ENCODE measurements at regions not wholly inside any gene's neighbourhood (a gene's known extent, or its start where the extent isn't known, plus 50 kb on each side); places are given as distances from the start of the nearest gene placed in this dataset.

DNA sequence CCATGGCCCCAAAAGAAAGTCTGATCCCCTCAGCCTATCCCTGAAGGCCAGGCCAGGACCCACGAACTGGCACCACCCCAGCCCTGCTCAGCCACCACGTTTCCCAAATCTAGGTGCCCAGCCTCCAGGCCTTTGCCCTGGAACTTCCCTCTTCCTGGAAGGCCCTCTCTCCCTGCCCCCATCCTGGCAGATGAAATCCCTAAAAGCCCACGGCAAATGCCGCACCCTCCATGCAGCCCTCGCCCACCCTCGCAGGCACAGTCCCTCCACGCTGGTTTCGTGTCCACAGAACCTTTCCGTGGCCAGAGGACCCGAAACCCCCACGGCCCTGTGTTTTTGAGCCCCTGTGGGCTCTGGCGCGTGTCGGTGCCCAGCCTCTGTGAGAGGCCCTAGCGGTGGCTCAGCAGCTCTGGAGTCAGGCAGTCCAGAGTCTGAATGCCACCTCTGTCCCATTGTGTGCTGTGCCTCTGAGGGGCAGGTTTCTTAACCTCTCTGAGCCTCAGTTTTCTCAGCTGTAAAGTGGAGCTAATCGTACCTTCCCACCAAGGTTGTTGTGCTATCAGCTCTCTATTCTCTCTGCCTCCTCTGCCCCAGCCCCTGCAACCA is 138.5 kb upstream of the IQSEC1 start:
- no peak overlapping the region for H3K4me2 ChIP-seq (ENCODE audit: low read depth, low read length)
- POLR2A ChIA-PET (ENCODE audit: unreplicated experiment) = no interaction called here
- H3K14ac ChIP-seq (replicated peaks; ENCODE audit: low read depth, low read length) = no peak overlapping the region
- CTCF ChIA-PET = no interaction called here
- dilution Hi-C loops (cut with HindIII; ENCODE audit: low sequenced_read_pairs, unreplicated experiment) = no loop called here
- no peak overlapping the region for H3K4ac ChIP-seq (ENCODE audit: low read depth, low read length)
- 83% methylated on average over 11 of the region's 16 CpGs; no CpG with 5 or more reads in 1 of the 2 experiments for whole genome bisulfite sequencing, 2 experiments (ENCODE audit: extremely low coverage in 2 of 2, insufficient read length in 1 of 2)
- no TSS peak for BruUV-seq (replicated peaks)
- in situ Hi-C loops (cut with MboI; ENCODE audit: low sequenced_read_pairs) = no loop called here
- H2AK9ac ChIP-seq (replicated peaks; ENCODE audit: low read depth, low read length, poor library complexity) = no peak overlapping the region
- DNase-seq (no peak), ATAC-seq (ENCODE audit: low read depth) (no peak)
- TF ChIP-seq MAZ (IDR thresholded peaks at IDR 0.05; ENCODE audit: borderline replicate concordance, low read depth, low read length) (no peak), CHD1 (IDR thresholded peaks at IDR 0.05; ENCODE audit: low read depth, low read length) (no peak), RFX5 (IDR thresholded peaks at IDR 0.05; ENCODE audit: low read depth, low read length) (no peak), BHLHE40 (IDR thresholded peaks at IDR 0.05; ENCODE audit: low read depth, low read length) (no peak), MXI1 (IDR thresholded peaks at IDR 0.05; ENCODE audit: borderline replicate concordance, low read depth, low read length) (no peak), RAD21 (IDR thresholded peaks at IDR 0.05; ENCODE audit: low read length) (no peak), FOS (IDR thresholded peaks at IDR 0.05; ENCODE audit: low read depth, low read length) (no peak), NFE2L2 (IDR thresholded peaks at IDR 0.05; ENCODE audit: low read depth, low read length) (no peak), POLR2A (IDR thresholded peaks at IDR 0.05; ENCODE audit: low read depth, low read length) (no peak), CEBPB (IDR thresholded peaks at IDR 0.05; ENCODE audit: low read depth, low read length) (no peak), RCOR1 (IDR thresholded peaks at IDR 0.05; ENCODE audit: insufficient replicate concordance, low read length) (no peak)
- TF ChIP-seq, protein P1, sequence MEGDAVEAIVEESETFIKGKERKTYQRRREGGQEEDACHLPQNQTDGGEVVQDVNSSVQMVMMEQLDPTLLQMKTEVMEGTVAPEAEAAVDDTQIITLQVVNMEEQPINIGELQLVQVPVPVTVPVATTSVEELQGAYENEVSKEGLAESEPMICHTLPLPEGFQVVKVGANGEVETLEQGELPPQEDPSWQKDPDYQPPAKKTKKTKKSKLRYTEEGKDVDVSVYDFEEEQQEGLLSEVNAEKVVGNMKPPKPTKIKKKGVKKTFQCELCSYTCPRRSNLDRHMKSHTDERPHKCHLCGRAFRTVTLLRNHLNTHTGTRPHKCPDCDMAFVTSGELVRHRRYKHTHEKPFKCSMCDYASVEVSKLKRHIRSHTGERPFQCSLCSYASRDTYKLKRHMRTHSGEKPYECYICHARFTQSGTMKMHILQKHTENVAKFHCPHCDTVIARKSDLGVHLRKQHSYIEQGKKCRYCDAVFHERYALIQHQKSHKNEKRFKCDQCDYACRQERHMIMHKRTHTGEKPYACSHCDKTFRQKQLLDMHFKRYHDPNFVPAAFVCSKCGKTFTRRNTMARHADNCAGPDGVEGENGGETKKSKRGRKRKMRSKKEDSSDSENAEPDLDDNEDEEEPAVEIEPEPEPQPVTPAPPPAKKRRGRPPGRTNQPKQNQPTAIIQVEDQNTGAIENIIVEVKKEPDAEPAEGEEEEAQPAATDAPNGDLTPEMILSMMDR (conservative IDR thresholded peaks at IDR 0.05; ENCODE audit: low read depth, low read length) = no peak
- TF ChIP-seq, protein P2, sequence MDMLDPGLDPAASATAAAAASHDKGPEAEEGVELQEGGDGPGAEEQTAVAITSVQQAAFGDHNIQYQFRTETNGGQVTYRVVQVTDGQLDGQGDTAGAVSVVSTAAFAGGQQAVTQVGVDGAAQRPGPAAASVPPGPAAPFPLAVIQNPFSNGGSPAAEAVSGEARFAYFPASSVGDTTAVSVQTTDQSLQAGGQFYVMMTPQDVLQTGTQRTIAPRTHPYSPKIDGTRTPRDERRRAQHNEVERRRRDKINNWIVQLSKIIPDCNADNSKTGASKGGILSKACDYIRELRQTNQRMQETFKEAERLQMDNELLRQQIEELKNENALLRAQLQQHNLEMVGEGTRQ (IDR thresholded peaks at IDR 0.05; ENCODE audit: low read depth, low read length) = no peak
- TF ChIP-seq, protein P3, sequence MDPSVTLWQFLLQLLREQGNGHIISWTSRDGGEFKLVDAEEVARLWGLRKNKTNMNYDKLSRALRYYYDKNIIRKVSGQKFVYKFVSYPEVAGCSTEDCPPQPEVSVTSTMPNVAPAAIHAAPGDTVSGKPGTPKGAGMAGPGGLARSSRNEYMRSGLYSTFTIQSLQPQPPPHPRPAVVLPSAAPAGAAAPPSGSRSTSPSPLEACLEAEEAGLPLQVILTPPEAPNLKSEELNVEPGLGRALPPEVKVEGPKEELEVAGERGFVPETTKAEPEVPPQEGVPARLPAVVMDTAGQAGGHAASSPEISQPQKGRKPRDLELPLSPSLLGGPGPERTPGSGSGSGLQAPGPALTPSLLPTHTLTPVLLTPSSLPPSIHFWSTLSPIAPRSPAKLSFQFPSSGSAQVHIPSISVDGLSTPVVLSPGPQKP (IDR thresholded peaks at IDR 0.05; ENCODE audit: borderline replicate concordance, low read depth, low read length) = no peak
- H3K18ac ChIP-seq (ENCODE audit: low read depth, low read length) = no peak overlapping the region
- no peaks in the 10 kb centered on the region for H3K36me3 ChIP-seq (ENCODE audit: control insufficient read depth, insufficient read depth, low read length)
- H3K9me3 ChIP-seq (ENCODE audit: control insufficient read depth, insufficient read depth, low read length) = no peaks in the 10 kb centered on the region
- H2AFZ ChIP-seq (replicated peaks; ENCODE audit: low read length, poor library complexity) = no peak overlapping the region
- no peak overlapping the region for H2AK5ac ChIP-seq (ENCODE audit: low read depth, low read length)
- H3K79me1 ChIP-seq (ENCODE audit: low read depth in 1 of 2, low read length in 2 of 2) = no peaks in the 10 kb centered on the region
- H3K27me3 ChIP-seq (ENCODE audit: control insufficient read depth, insufficient read depth, low read length) = peaks cover 5% of the 10 kb centered on the region; the same call in 1 of the 2 replicates
- no peaks in the 10 kb centered on the region for H3K4me1 ChIP-seq (ENCODE audit: control insufficient read depth, insufficient read depth, low read length)
- no peak overlapping the region for H2BK5ac ChIP-seq (ENCODE audit: low read depth, low read length, poor library complexity, severe bottlenecking)
- no peaks in the 10 kb centered on the region for H4K20me1 ChIP-seq (ENCODE audit: insufficient read depth, low read length)
- no peak overlapping the region for H3K4me3 ChIP-seq (ENCODE audit: insufficient read depth, low read depth, low read length)
- no peak overlapping the region for H3K9ac ChIP-seq (ENCODE audit: low read depth, low read length)
- H4K5ac ChIP-seq (ENCODE audit: low read depth, low read length) = no peak overlapping the region
- no peak overlapping the region for H2BK15ac ChIP-seq (ENCODE audit: low read depth, low read length)
- intact Hi-C loops (cut with micrococcal nuclease) = no loop called here
- no peak overlapping the region for H3K23ac ChIP-seq (ENCODE audit: low read depth, low read length)
- H4K8ac ChIP-seq (ENCODE audit: low read depth in 2 of 2, low read length in 2 of 2) = no peak overlapping the region
- no peaks in the 10 kb centered on the region for H3K9me1 ChIP-seq (ENCODE audit: insufficient read depth, low read length)
- H3K56ac ChIP-seq (ENCODE audit: extremely low read depth, insufficient read depth, low read length) = no peak overlapping the region
- no peak overlapping the region for H2BK20ac ChIP-seq (ENCODE audit: low read depth, low read length)
- H4K91ac ChIP-seq (ENCODE audit: insufficient read depth, low read depth, low read length) = no peak overlapping the region
- no peak overlapping the region for H3K27ac ChIP-seq (ENCODE audit: insufficient read depth, low read length)
- no peak overlapping the region for H2BK120ac ChIP-seq (ENCODE audit: low read depth, low read length)
